ENCODE measurements at regions not wholly inside any gene's neighbourhood (a gene's known extent, or its start where the extent isn't known, plus 50 kb on each side); places are given as distances from the start of the nearest gene placed in this dataset.

DNA sequence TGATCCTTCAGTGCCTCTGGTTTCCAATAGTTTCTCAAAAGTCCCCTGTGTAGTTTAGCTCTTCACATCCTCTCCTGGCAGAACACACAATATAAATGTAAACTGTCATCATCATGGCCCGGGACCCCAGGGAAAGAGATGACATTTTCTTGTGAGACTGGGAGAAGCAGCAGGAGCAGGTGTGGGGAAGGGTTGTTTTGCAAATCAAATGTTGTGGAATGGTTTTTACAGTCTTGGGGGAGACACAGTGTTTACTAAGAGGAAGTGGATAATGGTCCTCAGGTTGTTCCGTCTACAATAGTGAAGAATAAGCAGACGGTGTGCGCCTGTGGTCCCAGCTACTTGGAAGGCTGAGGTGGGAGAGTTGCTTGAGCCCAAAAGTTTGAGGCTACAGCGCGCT, 159.1 kb downstream of the SEC23IP start:
- TF ChIP-seq CTCF (IDR thresholded peaks at IDR 0.05; ENCODE audit: low read length): no peak
- no peak for TF ChIP-seq EZH2phosphoT487 (IDR thresholded peaks at IDR 0.05; ENCODE audit: low read length)
